NCI-H748 (cell line): ENCODE measurements at regions not wholly inside any gene's neighbourhood (a gene's known extent, or its start where the extent isn't known, plus 50 kb on each side); places are given as distances from the start of the nearest gene placed in this dataset.

Experiments used
- DNase-seq: peaks from one replicate; lab custom pipeline; 2025; ENCODE audit not compliant: unreplicated experiment; lab: John Stamatoyannopoulos, UW

DNA sequence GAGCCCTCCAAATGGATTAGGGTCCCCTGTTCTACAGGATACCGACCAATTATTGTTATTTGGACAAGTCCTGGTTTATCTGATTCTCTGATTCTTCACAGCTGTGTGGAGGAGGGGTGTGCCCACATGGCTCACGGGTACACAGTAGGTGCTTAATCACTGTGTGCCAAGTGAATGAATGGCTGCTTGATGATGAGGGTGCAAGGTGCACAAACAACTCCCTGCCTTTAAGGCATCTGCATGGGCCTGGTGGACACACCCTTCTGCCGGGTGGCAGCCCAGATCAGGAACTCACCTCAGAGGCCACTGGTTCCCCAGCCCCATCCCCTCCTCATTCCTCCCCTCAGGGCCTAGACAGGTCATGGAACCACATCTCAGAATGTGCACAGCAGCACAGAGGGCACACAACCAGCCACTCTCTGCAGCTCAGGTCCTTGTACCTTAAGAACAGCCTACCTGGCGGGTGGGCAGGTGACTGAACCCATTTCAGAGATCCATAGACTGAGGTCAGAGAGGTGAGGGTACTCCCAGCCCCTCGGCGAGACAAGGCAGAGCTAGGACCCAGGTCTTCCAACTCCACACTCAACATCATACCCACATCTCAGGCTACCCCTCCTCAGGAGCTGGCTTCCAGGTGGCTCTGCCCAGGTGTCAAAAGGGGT is 50.3 kb downstream of the SHANK2 start:
- DNase-seq: no peak

DNA sequence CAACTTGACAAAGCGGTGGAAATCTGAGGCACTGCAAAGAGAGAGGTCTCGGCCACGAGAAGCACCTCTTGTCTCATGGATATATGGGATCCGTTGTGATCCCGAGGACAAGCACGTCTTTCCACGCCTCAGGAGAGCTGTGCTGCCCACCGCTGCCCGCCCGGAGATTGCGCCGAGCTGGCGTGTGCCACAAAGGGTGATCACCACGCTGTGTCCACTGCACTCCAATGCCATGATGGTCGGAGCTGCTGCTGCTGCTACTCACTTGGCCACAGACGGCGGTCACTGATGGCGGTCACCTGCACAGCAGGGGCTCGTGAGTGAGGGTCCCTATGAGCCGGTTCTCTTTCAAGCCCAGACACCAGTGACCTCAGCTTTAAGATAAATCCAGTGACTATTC is 51.1 kb downstream of the SHANK2 start:
- DNase-seq: no peak

DNA sequence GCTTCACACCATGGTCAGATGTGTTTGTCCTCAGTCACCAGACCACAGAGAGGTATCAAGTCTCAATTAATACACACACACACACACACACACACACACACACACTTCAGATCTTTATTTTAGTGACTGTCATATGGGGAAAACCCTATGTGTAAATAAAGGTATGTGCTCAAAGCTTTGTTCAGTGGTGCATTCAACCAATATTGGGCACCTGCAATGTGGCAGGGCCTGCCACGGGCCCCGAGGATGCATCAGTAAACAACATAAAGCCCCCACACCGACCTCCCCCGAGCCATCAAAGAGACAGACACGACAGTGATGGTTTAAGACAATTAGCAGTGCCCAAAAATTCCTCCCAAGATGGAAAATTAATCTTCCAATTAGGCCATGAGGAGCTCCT is 51.6 kb downstream of the SHANK2 start:
- no peak for DNase-seq

DNA sequence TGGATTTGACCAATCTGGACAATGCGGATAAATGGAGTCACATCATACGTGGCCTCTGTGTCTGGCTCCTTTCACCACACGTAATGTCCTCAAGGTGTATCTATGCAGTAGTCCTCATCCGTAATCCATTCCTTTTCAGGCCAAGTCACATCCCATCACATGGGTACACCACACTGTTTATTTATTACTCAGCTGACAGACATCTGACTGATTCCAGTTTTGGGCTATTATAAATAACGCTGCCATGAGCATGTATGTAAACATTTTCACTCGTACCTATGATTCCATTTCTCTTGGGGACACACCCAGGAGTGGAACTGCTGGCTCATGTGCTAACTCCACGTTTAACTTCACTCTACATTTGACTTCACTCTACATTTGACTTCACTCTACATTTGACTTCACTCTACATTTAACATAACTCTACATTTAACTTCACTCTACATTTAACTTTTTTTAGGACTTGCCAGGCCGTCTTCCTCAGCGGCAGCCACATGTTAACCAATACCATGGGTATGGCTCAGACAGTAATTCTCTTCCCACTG is 52.1 kb downstream of the SHANK2 start:
- DNase-seq: no peak

DNA sequence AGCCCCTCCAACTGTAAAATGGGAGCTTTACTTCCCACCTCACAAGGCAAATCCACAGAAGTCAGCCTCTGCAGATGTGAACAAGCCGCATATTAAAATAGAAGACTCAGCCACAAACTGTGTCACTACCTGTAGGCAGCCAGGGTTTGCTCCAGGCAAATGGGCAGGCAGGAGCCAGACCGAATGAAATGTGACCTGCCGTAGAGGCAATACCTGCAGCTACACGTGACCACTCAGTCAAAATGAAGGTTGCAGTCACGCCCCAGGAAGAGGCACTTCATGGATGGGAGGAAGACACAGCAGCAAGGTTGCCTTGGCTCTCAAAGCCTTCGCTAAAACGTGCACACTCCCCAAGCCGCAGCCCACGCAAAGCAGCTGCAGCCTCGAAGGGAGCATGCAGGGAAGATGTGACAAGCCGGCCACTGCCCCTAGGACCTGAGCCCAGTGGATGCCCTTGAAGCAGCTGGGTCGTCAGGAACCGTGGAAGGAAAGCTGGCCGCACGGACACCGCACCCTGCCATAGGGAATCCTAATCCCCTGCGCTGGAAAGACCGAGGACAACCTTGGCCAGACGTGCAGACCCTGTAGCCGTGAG is 53.1 kb downstream of the SHANK2 start:
- DNase-seq: peak; percentile 12

DNA sequence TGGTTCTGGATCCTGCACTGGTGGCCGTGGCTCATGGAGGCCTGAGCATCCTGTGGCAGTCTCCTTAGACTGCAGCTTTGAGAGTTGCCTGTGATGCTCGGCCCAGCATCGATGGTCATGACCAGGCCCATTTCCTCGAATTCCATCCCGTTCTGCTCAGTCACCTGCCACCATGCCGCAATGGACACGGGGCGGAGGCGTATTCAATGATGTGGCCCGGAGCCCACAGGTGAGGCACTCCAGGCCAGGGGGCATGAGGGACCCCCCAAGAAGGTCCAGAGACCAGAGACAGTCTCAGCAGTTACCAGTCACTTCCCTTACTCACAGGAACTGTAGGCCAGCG is 53.6 kb downstream of the SHANK2 start:
- no peak for DNase-seq

DNA sequence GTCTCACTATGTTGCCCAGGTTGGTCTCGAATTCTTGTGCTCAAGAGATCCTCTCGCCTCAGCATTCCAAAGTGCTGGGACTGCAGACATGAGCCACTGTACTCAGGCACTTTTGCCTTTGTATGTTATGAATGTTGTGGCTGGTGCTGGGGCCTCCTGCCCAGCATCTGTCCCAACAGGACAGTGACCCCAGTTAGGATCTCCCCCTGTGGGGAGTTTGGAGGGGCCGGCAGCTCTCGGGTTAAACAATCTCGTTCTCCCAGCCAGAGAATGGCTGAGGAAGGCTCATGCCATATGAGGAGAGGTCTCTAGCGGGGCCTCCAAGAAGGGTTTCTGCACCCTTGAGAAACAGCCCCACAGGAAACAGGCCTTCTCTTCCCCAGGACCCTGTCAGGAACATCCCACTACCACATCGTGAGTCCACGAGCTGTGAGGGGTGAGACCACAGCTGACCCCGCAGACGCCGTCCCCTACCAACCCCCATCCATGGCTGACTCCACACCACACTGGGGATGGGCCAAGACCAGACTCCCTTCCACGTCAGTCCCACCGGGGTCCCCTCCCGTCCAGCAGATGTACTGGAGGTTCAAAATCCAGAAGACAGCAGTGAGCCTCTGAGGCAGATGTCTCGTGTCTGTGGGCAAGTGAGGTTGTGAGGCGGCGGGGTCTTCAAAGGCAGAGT is 54.1 kb downstream of the SHANK2 start:
- no peak for DNase-seq

DNA sequence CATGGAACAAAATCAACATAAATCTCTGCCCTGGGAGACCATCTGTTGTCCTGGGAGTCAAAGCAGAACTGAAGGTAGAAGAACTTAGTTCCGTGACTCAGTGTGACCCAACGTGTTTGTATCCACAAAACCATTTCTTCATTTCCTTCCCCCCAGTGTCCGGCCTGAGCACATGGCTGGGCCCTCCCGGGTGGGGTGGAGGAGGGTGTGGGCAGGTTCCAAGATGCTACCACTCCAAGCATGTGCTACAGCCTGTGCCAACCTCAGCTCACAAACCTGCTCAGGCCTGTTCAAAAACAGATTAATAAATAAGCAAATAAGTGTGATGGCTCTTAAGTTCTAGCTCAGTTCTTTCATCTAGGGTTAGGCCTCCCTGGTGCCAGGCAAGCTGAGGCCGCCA is 55.3 kb downstream of the SHANK2 start:
- DNase-seq: no peak

DNA sequence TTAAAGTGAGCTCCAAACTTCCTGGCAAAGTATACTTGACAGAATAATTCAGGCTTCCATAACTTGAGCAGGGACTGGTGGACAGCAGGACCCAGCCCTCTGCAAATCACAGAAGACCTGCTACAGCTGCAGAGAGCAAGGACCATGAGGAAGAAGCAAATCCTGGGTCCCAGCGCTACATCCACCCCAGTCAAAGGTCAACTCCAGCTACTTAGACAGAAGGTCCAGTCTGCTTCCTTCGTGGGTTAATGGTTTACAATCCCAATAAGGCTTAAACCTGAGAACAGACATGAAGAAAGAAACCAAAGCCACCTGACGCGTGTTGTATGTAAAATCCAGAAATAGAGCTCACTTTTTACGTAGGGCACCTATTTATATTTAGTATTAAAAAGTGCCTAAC is 57.7 kb downstream of the SHANK2 start:
- DNase-seq: no peak

DNA sequence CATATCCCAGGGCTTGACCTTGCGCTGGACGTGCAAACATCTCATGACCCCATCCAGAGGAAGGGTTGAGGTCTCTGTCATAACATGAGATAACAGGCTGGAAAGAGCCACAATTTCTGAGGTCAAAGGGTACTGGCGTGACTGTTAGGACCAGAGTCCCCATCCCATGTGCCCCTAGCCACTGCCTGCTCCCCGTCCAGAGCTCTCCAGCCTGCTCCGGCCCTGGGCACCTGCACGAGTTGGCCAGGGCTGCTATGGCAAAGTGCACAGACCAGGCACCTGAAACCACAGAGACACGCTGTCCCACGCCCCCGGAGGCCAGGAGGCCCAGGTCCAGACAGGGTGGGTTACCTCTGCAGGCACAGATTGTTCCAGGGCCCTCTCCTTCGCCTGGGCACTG is 58.9 kb downstream of the SHANK2 start:
- DNase-seq: no peak

DNA sequence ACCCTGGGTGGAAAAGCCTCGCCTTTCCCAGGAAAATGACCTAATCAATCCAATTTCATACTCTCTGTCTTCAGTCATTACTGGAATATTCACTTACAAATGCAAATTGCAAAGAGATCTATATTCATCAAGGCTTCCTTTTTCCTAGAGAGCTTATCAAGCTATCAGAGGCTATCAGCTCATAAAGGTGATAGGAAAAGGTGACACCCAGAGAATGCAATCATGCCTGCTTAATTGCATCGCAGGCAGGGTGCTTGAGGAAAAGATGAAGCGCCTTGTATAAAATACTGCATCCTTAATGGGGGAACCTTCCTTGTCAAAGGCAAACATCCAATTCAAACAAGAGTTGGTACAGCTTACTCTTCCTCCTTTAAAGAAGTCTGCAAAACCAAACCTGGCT is 59.7 kb downstream of the SHANK2 start:
- DNase-seq: no peak

DNA sequence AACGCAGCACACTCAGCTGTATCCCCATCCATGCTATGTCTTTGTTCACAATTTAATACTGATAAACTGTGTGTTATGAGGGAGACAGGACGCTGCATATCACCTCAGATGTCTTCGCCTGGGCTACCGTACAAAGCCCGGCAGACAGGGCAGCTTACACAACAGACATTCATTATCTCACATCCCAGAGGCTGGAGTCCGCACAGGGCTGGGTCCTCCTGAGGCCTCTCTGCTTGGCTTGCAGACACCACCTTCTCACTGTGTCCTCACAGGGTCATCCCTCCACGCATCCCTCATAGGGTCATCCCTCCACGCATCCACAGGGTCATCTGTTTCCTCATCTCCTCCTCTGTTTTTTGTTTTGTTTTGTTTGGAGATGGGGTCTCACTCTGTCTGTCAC is 61.2 kb downstream of the SHANK2 start:
- DNase-seq: no peak

DNA sequence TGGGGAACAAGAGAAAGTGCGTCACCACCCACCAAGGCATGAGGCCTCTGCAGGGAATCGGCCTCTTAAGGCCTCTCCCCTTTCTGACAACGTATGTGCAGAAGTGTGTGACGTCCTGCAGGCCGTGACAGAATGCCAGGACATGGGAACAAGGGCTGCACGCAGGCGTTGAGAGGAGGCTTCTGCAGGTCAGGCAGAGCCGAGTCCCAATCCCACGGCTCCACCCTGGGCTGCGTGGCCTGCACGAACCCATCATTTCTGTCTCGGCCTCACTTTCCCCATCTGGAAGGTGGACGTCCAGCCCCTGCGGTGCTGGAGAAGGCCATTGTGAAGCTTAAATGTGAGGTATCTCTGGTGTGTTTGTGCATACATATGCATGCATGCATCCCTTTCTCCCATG is 61.8 kb downstream of the SHANK2 start:
- DNase-seq: no peak

DNA sequence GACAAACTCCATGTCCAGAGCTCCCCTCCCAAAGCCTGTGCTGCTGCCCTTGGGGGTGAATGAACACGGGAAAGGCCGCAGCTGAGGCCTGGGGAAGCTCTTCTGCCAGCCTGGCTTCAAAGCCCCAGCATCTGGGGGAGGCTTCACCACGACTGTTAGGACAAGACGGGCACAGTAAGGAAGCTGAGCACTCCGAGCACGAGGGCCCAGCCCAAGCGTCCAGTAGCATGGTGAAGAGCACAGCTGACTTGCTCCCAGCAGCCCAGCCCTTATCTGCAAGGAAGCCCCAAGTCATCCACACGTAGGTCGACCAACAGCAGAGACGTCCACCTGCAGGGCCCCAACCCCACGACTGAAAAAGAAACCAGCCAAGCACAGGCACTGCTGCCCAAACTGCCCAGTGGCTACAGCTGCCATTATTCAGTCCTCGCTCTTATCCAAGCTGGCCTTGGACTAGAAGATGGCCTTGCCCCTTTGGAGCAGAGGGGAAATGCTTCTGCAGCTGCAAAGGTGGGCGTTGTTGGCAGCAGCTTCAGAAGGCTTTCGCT is 62.5 kb downstream of the SHANK2 start:
- no peak for DNase-seq

DNA sequence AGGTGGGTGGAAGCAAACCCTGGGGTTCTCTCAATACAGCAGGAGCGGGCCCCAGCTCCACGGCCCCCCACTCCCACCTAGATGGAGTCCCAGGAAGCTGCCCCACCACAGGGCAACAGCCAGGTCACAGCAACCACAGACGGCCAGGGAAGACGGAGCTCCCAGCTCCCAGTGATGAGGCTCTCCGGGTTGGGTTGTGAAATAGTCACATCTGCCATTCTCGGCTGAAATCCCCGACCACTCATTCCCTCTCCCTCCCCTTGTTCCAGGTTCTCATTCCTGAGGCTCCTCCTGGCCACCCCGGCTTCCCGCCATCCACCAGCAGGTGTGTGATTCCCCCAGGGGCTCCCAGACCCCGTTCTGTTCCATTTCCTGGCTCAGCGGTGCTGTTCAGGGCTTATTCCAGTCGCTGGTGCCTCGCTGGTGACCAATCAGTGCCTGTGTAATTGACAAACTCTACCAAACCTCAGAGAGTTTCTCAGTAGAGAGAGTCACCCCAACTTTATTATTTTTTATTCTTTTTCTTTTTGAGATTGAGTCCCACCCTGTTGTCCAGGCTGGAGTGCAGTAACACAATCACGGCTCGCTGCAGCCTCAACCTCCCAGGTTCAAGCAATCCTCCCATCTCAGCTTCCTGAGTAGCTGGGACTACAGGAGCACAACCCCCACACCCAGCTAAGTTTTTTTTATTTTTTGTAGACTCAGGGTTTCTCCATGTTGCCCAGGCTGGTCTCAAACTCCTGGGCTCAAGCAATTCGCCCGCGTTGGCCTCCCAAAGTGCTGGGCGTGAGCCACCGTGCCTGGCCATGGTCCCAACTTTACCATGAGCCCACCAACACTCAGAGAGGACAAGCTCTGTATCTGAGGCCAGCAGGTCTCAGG is 63.2 kb downstream of the SHANK2 start:
- DNase-seq: no peak

DNA sequence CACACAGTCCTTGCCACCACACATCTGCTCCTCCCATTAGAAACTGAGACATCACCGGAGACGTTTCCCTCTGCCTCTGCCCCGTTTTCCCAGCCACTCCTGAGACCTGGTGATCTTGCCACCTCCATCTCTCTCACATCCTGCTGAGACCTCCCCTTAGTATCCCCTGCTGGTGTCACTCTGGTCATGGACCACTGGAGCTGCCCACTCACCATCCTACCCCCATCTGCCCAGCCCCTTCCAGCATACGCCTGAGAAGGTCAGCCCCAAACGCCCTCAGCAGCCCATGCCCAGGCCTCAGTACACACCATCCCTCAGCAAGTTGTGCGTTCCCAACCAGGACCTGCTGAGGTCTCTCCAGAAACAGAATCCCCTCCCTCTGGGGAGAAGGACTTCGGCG is 64.3 kb downstream of the SHANK2 start:
- no peak for DNase-seq

DNA sequence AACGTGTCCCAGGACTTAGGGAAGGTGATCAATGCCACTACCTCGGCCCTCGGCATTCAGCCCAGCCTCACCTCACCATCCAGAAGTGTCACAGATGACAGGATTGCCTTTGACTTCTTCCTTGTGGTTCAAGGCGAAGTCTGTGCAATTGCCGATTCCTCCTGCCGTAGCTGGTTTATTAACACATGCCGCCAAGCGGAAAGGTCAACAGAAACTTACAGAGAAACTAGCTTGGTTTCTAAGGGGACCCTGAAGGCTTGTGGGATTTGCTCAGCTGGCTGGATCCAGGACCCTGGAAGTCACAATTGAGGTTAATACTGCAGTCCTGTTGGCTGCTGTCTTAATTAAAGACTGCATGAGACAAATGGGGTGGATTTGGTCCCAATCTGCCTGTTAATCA is 65.6 kb downstream of the SHANK2 start:
- peak; percentile 31 for DNase-seq

DNA sequence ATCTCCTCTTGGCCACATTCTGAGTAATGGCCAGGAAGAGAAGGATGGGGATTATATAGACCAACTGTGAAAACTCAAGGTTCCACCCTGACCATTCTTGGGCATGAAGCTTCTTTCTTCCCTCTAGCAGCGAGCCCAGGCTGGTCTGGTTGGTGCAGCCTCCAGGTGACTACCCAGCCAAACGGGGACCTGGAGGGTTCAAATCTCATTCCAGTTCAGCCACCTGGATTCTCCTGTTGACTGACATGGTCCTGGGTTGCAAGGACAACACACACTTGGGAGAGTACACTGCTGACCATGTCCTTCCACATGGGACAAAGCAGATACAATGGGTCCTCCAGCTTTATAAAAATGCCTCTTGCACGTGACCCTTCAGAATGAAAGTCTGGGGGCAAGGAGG is 67.0 kb downstream of the SHANK2 start:
- no peak for DNase-seq

DNA sequence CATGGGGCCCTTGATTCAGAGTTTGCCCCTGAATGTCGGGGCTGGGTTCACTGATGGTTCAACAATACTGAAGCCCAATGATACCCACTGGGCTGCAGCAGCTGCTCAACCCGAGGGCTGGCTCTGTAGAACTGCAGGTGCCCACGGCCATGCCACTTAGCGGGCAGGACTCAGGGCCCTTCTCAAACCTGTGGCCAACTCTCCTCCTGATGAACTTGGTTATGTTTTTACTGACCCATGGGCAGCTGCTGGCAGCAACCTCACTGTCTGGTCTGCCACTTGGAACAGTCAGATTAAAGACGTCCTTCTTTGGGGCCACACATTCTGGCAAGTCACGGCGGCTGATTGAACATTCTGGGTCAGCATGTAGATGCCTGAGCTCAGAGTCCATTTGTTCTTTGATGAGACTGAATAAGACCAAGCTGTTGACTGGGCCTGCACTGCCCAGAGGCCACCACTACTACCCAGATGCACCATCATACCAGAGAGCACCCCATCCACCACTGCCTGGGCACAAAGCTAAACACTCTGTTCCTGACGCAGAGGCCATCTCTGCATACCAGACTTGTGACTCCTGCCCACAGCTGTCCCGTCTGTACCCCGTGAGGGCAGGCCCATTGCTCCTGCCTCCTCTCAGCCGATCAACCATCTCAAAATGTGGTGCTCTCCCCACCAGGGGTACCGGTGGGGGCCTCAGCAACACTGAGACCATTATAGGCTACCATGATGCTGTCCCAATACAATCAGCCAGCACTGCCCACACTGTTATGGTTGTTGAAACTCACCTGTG is 67.8 kb downstream of the SHANK2 start:
- no peak for DNase-seq

DNA sequence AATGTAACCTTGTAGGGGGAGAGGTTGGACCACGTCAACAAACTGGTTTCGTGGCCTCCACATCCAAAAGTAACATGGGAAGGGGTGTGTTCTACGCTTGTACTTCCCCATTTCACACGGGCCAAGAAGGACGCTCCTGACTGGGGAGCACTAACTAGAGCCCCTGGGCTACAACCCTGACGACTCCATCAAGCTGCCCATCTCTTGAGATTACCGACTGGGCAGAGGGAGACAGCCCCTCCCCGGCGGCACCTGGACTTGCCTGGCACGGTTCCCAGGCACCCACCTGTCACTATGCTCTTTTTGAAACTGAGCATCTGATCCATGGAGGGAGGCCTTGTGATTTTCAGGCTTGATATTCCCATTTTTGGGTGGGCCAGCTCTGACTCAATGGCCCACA is 68.5 kb downstream of the SHANK2 start:
- DNase-seq: peak; percentile 44
